ENCODE measurements at regions not wholly inside any gene's neighbourhood (a gene's known extent, or its start where the extent isn't known, plus 50 kb on each side); places are given as distances from the start of the nearest gene placed in this dataset.

DNA sequence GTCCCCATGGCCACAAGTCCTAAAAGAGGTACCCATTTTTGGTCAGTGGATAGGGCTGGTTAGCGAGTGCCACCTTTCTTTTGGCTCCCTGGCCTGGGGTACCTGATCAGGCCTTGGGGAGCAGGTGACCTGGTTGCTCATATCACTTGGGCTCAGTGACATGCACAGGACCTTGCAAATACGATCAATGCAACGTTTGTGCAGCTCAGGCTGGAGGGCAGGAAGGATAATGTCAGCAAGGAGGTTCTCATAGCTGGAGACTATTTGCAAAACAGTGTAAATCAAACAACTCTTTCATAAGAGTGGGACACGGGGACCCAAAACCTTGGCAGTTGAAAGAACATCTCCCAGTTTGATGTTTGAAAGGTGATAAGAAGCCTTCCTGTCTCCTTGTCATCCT is 127.4 kb upstream of the CADM1 start:
- H3K36me3 ChIP-seq (ENCODE audit: control insufficient read depth, low read length) = no peaks in the 10 kb centered on the region

DNA sequence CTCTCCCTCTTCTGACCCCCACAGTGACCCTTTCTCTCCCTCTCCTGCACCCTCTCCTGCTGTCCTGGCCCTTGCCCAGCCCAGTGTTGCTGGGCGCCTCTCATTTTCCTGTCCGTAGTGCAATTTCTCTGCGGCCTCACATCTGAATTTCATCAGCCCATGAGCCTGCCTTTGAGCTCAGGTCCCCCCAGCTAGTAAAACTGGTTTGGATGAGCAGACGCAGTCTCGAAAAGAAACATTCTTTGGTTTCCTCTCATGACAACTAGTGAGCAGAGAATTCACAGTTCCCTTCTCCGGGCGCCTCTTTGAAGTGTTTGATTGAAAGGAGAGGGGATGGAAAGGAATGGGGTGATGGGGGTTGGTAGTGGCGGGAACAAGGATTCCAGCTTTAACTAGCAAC is 126.0 kb upstream of the CADM1 start:
- Histone ChIP-seq H3K9me2 (replicated peaks; ENCODE audit: control insufficient read depth, low read length) (no peaks in the 10 kb centered on the region), H4K20me1 (ENCODE audit: control insufficient read depth, insufficient read depth, low read depth, low read length) (no peaks in the 10 kb centered on the region), H3K36me3 (ENCODE audit: control insufficient read depth, low read length) (no peaks in the 10 kb centered on the region), H3K9me3 (ENCODE audit: control insufficient read depth, insufficient read depth, low read length) (no peaks in the 10 kb centered on the region), H3K79me2 (ENCODE audit: control insufficient read depth, low read length) (no peaks in the 10 kb centered on the region), H3K4me2 (ENCODE audit: low read length) (no peak overlapping the region), H3F3A (ENCODE audit: control insufficient read depth, insufficient read depth) (no peaks in the 10 kb centered on the region), H3K27me3 (ENCODE audit: control insufficient read depth, low read length) (no peaks in the 10 kb centered on the region), H3K4me3 (ENCODE audit: low read length) (no peak overlapping the region), H3K4me1 (ENCODE audit: control insufficient read depth, low read length) (no peaks in the 10 kb centered on the region), H3K27ac (ENCODE audit: low read depth, low read length) (no peak overlapping the region)
- TF ChIP-seq CTCF (IDR thresholded peaks at IDR 0.05; ENCODE audit: low read depth, low read length, poor library complexity, severe bottlenecking) = no peak
- TF ChIP-seq EZH2phosphoT487 (IDR thresholded peaks at IDR 0.05; ENCODE audit: borderline replicate concordance, low read length) = no peak

More for the DNA sequence above, 127.4 kb upstream of the CADM1 start:
- Histone ChIP-seq H3F3A (ENCODE audit: control insufficient read depth, insufficient read depth) (no peaks in the 10 kb centered on the region), H3K4me3 (ENCODE audit: low read length) (no peak overlapping the region), H3K9me3 (ENCODE audit: control insufficient read depth, insufficient read depth, low read length) (no peaks in the 10 kb centered on the region), H3K27ac (ENCODE audit: low read depth, low read length) (no peak overlapping the region), H3K4me1 (ENCODE audit: control insufficient read depth, low read length) (no peaks in the 10 kb centered on the region), H3K9me2 (replicated peaks; ENCODE audit: control insufficient read depth, low read length) (no peaks in the 10 kb centered on the region), H3K4me2 (ENCODE audit: low read length) (no peak overlapping the region), H4K20me1 (ENCODE audit: control insufficient read depth, insufficient read depth, low read depth, low read length) (no peaks in the 10 kb centered on the region), H3K79me2 (ENCODE audit: control insufficient read depth, low read length) (no peaks in the 10 kb centered on the region), H3K27me3 (ENCODE audit: control insufficient read depth, low read length) (no peaks in the 10 kb centered on the region)
- TF ChIP-seq CTCF (IDR thresholded peaks at IDR 0.05; ENCODE audit: low read depth, low read length, poor library complexity, severe bottlenecking) = no peak
- no peak for TF ChIP-seq EZH2phosphoT487 (IDR thresholded peaks at IDR 0.05; ENCODE audit: borderline replicate concordance, low read length)

DNA sequence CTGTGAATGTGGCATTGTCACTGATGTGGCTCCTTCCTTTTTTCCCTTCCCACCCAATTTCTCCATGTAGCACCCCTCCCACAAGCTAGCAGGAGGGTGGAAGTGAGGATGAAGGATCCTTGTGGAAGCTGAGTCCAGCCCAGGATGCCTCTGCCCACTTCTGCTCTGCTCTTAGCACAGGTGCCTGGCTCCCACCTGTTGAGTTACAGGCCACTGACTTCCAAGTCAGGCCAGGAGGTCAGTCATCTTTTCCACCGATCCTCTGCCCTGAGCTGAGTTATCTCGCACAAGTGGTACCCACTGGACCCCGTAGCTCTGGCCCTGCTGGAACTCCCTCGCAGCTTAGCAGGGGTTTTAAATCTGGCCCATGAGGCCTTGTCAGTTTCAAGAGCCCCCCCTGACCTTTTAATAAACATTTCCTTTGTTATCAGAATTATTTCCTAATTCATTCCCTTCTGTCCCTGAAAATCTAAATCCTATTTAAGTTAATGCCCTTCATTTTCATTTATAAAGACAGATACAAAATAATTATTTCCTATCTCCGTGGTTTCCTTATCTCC is 125.3 kb upstream of the CADM1 start:
- Histone ChIP-seq H3F3A (ENCODE audit: control insufficient read depth, insufficient read depth) (no peaks in the 10 kb centered on the region), H3K9me3 (ENCODE audit: control insufficient read depth, insufficient read depth, low read length) (no peaks in the 10 kb centered on the region), H3K79me2 (ENCODE audit: control insufficient read depth, low read length) (no peaks in the 10 kb centered on the region), H3K27ac (ENCODE audit: low read depth, low read length) (no peak overlapping the region), H4K20me1 (ENCODE audit: control insufficient read depth, insufficient read depth, low read depth, low read length) (no peaks in the 10 kb centered on the region), H3K4me2 (ENCODE audit: low read length) (no peak overlapping the region), H3K4me3 (ENCODE audit: low read length) (no peak overlapping the region), H3K27me3 (ENCODE audit: control insufficient read depth, low read length) (no peaks in the 10 kb centered on the region), H3K9me2 (replicated peaks; ENCODE audit: control insufficient read depth, low read length) (no peaks in the 10 kb centered on the region), H3K4me1 (ENCODE audit: control insufficient read depth, low read length) (no peaks in the 10 kb centered on the region), H3K36me3 (ENCODE audit: control insufficient read depth, low read length) (no peaks in the 10 kb centered on the region)
- TF ChIP-seq CTCF (IDR thresholded peaks at IDR 0.05; ENCODE audit: low read depth, low read length, poor library complexity, severe bottlenecking) (no peak), EZH2phosphoT487 (IDR thresholded peaks at IDR 0.05; ENCODE audit: borderline replicate concordance, low read length) (no peak)

Measured in DOHH2 (cell line).